ENCODE measurements at regions not wholly inside any gene's neighbourhood (a gene's known extent, or its start where the extent isn't known, plus 50 kb on each side); places are given as distances from the start of the nearest gene placed in this dataset.

DNA sequence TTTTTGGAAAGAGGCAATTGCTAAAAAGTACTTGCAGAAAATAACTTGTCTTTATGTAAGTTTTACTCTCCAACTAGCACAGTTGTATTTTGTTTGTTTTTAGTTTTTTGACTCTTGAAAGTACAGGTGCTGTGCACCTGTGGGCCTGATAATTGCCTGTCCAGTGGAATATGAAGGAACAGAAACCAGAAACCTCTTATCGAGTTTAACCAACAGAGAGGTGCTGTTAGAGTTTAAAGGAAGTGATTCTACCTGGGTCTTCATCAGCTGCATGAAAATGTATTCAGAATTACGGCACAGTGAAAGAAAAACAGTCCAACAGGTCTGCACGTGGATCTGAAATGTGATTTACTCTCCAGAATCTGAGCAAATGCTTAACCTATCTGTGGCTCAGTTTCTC, 326.6 kb upstream of the POM121L12 start (continued):
- no peak for TF ChIP-seq ZNF146 (tag by site-specific recombination; IDR thresholded peaks at IDR 0.05)

DNA sequence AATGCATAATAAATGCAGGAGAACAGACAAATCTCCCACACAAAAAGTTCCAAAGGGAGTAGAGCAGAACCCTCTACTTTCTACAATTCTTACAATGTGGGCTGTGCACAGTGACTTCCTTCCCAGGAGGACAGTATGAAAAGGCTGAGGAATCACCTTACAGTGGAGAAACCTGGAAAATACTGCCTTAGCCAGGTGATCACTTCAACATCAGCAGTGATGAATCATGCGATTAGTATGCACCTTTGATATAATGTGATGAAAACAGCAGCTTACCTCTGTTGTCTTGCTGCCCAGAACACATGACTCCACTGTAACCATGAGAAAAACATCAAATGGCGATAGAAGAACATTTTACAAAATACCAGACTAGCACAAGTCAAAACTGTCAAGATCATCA, 329.7 kb upstream of the POM121L12 start:
- Histone ChIP-seq H3K4me3 (ENCODE audit: low read depth, low read length) (no peak overlapping the region), H3K4me1 (ENCODE audit: control insufficient read depth, insufficient read depth, low read length) (no peaks in the 10 kb centered on the region), H3K9me3 (ENCODE audit: control insufficient read depth, insufficient read depth, low read depth, low read length) (no peaks in the 10 kb centered on the region), H3K36me3 (ENCODE audit: control insufficient read depth in 2 of 2, insufficient read depth in 1 of 2, low read length in 2 of 2) (no peaks in the 10 kb centered on the region), H3K27ac (ENCODE audit: extremely low read depth, low read depth, low read length) (no peak overlapping the region)
- POLR2A ChIA-PET: no interaction called here
- TF ChIP-seq YY1 (tag by site-specific recombination; IDR thresholded peaks at IDR 0.05) (no peak), ZFP69B (tag by site-specific recombination; IDR thresholded peaks at IDR 0.05) (no peak), ZNF19 (tag by site-specific recombination; IDR thresholded peaks at IDR 0.05; ENCODE audit: low read depth) (no peak)
- TF ChIP-seq, protein P1, sequence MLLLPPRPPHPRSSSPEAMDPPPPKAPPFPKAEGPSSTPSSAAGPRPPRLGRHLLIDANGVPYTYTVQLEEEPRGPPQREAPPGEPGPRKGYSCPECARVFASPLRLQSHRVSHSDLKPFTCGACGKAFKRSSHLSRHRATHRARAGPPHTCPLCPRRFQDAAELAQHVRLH (tag by site-specific recombination; IDR thresholded peaks at IDR 0.05): no peak
- CTCF ChIA-PET: no interaction called here

DNA sequence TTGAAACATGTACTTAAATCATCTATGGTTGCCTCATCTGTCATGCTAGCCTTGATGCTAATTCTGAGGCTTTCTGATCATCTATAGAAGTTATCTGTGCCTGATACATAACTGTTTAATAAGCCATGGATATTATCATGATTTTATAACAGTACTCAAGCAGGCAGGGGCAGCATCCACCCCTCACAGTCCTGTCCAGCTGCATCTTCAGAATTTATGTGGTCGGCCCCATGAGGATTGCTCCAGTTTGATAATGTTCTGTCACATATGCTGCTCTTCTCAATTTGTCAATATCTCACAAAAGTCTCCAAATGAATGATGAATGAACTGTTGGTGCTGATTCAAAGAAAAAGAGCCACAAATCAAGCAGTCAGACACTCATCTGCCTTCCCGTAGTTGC, 335.1 kb upstream of the POM121L12 start:
- no peak overlapping the region for H3K27ac ChIP-seq (ENCODE audit: extremely low read depth, low read depth, low read length)
- no peaks in the 10 kb centered on the region for H3K9me3 ChIP-seq (ENCODE audit: control insufficient read depth, insufficient read depth, low read depth, low read length)
- H3K4me3 ChIP-seq (ENCODE audit: low read depth, low read length): no peak overlapping the region
- ChIA-PET POLR2A (no interaction called here), CTCF (no interaction called here)
- H3K36me3 ChIP-seq (ENCODE audit: control insufficient read depth in 2 of 2, insufficient read depth in 1 of 2, low read length in 2 of 2): no peaks in the 10 kb centered on the region
- H3K4me1 ChIP-seq (ENCODE audit: control insufficient read depth, insufficient read depth, low read length): no peaks in the 10 kb centered on the region
- TF ChIP-seq, protein P2, sequence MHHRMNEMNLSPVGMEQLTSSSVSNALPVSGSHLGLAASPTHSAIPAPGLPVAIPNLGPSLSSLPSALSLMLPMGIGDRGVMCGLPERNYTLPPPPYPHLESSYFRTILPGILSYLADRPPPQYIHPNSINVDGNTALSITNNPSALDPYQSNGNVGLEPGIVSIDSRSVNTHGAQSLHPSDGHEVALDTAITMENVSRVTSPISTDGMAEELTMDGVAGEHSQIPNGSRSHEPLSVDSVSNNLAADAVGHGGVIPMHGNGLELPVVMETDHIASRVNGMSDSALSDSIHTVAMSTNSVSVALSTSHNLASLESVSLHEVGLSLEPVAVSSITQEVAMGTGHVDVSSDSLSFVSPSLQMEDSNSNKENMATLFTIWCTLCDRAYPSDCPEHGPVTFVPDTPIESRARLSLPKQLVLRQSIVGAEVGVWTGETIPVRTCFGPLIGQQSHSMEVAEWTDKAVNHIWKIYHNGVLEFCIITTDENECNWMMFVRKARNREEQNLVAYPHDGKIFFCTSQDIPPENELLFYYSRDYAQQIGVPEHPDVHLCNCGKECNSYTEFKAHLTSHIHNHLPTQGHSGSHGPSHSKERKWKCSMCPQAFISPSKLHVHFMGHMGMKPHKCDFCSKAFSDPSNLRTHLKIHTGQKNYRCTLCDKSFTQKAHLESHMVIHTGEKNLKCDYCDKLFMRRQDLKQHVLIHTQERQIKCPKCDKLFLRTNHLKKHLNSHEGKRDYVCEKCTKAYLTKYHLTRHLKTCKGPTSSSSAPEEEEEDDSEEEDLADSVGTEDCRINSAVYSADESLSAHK (tag by site-specific recombination; IDR thresholded peaks at IDR 0.05): no peak
- TF ChIP-seq ZNF146 (tag by site-specific recombination; IDR thresholded peaks at IDR 0.05): no peak
- no peak for TF ChIP-seq ZNF214 (tag by site-specific recombination; IDR thresholded peaks at IDR 0.05; ENCODE audit: borderline replicate concordance)
- TF ChIP-seq ZNF707 (tag by site-specific recombination; IDR thresholded peaks at IDR 0.05): no peak
- TF ChIP-seq ZNF624 (tag by site-specific recombination; IDR thresholded peaks at IDR 0.05): no peak
- no peak for TF ChIP-seq ZNF24 (tag by site-specific recombination; IDR thresholded peaks at IDR 0.05)
- TF ChIP-seq ZNF776 (tag by site-specific recombination; IDR thresholded peaks at IDR 0.05; ENCODE audit: borderline replicate concordance): no peak
- no peak for TF ChIP-seq PRDM1 (tag by site-specific recombination; IDR thresholded peaks at IDR 0.05)
- TF ChIP-seq SP3 (tag by site-specific recombination; IDR thresholded peaks at IDR 0.05): no peak
- no peak for TF ChIP-seq OVOL3 (tag by site-specific recombination; IDR thresholded peaks at IDR 0.05)
- TF ChIP-seq, protein P3, sequence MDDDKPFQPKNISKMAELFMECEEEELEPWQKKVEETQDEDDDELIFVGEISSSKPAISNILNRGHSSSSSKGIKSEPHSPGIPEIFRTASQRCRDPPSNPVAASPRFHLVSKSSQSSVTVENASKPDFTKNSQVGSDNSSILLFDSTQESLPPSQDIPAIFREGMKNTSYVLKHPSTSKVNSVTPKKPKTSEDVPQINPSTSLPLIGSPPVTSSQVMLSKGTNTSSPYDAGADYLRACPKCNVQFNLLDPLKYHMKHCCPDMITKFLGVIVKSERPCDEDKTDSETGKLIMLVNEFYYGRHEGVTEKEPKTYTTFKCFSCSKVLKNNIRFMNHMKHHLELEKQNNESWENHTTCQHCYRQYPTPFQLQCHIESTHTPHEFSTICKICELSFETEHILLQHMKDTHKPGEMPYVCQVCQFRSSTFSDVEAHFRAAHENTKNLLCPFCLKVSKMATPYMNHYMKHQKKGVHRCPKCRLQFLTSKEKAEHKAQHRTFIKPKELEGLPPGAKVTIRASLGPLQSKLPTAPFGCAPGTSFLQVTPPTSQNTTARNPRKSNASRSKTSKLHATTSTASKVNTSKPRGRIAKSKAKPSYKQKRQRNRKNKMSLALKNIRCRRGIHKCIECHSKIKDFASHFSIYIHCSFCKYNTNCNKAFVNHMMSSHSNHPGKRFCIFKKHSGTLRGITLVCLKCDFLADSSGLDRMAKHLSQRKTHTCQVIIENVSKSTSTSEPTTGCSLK (tag by site-specific recombination; IDR thresholded peaks at IDR 0.05): no peak
- TF ChIP-seq ZNF354C (tag by site-specific recombination; IDR thresholded peaks at IDR 0.05; ENCODE audit: borderline replicate concordance, low read depth): no peak
- TF ChIP-seq ZNF561 (tag by site-specific recombination; IDR thresholded peaks at IDR 0.05; ENCODE audit: borderline replicate concordance): no peak
- TF ChIP-seq ZNF473 (tag by site-specific recombination; IDR thresholded peaks at IDR 0.05): no peak
- no peak for TF ChIP-seq KLF1 (tag by site-specific recombination; IDR thresholded peaks at IDR 0.05)
- TF ChIP-seq, protein P4, sequence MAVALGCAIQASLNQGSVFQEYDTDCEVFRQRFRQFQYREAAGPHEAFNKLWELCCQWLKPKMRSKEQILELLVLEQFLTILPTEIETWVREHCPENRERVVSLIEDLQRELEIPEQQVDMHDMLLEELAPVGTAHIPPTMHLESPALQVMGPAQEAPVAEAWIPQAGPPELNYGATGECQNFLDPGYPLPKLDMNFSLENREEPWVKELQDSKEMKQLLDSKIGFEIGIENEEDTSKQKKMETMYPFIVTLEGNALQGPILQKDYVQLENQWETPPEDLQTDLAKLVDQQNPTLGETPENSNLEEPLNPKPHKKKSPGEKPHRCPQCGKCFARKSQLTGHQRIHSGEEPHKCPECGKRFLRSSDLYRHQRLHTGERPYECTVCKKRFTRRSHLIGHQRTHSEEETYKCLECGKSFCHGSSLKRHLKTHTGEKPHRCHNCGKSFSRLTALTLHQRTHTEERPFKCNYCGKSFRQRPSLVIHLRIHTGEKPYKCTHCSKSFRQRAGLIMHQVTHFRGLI (tag by site-specific recombination; IDR thresholded peaks at IDR 0.05): no peak
- no peak for TF ChIP-seq ZNF114 (tag by site-specific recombination; IDR thresholded peaks at IDR 0.05)
- TF ChIP-seq, protein P5, sequence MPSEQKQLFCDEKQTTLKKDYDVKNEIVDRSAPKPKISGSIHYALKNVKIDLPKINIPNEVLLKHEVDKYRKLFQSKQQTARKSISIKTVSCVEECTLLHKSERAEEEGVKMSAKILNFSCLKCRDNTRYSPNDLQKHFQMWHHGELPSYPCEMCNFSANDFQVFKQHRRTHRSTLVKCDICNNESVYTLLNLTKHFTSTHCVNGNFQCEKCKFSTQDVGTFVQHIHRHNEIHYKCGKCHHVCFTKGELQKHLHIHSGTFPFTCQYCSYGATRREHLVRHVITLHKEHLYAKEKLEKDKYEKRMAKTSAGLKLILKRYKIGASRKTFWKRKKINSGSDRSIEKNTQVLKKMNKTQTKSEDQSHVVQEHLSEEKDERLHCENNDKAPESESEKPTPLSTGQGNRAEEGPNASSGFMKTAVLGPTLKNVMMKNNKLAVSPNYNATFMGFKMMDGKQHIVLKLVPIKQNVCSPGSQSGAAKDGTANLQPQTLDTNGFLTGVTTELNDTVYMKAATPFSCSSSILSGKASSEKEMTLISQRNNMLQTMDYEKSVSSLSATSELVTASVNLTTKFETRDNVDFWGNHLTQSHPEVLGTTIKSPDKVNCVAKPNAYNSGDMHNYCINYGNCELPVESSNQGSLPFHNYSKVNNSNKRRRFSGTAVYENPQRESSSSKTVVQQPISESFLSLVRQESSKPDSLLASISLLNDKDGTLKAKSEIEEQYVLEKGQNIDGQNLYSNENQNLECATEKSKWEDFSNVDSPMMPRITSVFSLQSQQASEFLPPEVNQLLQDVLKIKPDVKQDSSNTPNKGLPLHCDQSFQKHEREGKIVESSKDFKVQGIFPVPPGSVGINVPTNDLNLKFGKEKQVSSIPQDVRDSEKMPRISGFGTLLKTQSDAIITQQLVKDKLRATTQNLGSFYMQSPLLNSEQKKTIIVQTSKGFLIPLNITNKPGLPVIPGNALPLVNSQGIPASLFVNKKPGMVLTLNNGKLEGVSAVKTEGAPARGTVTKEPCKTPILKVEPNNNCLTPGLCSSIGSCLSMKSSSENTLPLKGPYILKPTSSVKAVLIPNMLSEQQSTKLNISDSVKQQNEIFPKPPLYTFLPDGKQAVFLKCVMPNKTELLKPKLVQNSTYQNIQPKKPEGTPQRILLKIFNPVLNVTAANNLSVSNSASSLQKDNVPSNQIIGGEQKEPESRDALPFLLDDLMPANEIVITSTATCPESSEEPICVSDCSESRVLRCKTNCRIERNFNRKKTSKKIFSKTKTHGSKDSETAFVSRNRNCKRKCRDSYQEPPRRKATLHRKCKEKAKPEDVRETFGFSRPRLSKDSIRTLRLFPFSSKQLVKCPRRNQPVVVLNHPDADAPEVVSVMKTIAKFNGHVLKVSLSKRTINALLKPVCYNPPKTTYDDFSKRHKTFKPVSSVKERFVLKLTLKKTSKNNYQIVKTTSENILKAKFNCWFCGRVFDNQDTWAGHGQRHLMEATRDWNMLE (tag by site-specific recombination; conservative IDR thresholded peaks at IDR 0.05; ENCODE audit: low read depth): no peak

Measured in HEK293 (cell line).